ENCODE measurements at regions not wholly inside any gene's neighbourhood (a gene's known extent, or its start where the extent isn't known, plus 50 kb on each side); places are given as distances from the start of the nearest gene placed in this dataset.
A peak's percentile ranks its signal among the peaks of the same experiment; 100 is the strongest.
"Not testable (repeated sequence)": the region's sequence is repeated elsewhere in the genome, so short reads cannot be mapped to it uniquely, and the experiment has no call there.

DNA sequence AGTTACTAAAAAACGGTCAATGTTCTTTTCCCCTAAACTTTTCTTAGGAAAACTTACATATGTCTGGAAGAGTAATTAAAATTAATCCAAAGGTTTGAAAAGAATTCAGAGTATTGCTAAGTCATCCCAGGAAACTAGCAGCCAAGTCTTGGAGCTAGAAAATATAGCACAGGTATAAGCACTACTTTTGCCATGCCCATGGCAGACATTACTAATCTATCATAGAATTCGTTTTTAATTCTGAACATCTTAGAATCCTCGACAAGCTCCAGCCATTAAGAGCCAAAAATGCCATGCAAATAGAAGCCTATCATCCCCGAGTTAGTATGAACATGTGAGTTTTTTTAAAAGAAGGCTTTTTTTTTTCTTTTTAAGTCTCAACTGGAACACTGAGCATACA, 395.0 kb downstream of the ZEB2 start:
- no peak for DNase-seq (ENCODE audit: low spot score)

- DNase-seq (ENCODE audit: low spot score) = no peak
These were observed 399.4 kb downstream of the ZEB2 start for GRCh38 chr2:144120487-144120886.

- DNase-seq (ENCODE audit: low spot score) = no peak
These were observed 402.8 kb downstream of the ZEB2 start for GRCh38 chr2:144117086-144117485.

DNA sequence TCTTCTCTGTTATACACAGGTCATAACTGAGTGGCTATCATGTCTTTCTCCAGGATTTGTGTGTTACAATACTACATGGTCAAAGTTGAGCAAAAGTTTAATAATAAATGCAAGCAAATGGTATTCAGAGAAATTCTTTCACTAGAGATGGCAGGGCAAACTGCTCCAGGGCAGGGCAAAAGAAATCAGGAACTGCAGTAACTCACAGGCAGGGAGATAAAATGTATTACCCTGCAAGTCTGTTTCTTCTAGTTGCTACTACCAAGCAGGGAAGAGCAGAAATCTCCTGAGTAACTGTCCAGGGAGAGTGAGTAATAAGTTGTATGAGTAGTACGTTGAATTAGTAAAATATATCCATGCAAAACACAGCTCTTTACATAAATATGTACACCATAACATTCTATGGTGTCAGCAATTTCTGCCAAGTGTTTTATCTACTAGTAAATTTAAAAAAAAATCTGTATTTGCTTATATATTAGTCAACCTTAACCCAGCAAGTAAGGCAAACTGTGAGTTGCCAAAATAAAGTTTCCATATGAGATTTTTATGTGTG, 404.1 kb downstream of the ZEB2 start:
- no peak for DNase-seq (ENCODE audit: low spot score)

DNA sequence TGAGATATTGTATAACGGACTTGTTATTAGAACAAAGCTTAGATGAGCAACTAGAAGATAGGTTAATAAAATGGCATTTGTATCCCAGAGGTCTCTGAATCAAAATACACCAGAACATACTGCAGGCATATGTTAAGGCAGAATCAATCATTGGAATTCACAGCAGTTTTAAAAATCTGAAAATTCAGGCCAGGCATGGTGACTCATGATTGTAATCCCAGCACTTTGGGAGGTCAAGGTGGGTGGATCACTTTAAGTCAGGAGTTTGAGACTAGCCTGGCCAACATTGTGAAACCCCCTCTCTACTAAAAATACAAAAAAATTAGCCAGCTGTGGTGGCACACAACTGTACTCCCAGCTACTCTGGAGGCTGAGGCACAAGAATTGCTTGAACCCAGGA, 405.2 kb downstream of the ZEB2 start:
- DNase-seq (ENCODE audit: low spot score) = no peak

GRCh38 chr2:144111437-144111836, 408.5 kb downstream of the ZEB2 start:
- peak; percentile 64 for DNase-seq (ENCODE audit: low spot score)

DNA sequence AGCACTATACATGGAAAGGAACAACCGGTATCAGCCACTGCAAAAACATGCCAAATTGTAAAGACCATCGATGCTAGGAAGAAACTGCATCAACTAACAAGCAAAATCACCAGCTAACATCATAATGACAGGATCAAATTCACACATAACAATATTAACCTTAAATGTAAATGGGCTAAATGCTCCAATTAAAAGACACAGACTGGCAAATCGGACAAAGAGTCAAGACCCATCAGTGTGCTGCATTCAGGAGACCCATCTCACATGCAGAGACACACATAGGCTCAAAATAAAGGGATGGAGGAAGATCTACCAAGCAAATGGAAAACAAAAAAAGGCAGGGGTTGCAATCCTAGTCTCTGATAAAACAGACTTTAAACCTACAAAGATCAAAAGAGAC, 413.8 kb downstream of the ZEB2 start:
- DNase-seq (ENCODE audit: low spot score) = not testable (repeated sequence)

DNA sequence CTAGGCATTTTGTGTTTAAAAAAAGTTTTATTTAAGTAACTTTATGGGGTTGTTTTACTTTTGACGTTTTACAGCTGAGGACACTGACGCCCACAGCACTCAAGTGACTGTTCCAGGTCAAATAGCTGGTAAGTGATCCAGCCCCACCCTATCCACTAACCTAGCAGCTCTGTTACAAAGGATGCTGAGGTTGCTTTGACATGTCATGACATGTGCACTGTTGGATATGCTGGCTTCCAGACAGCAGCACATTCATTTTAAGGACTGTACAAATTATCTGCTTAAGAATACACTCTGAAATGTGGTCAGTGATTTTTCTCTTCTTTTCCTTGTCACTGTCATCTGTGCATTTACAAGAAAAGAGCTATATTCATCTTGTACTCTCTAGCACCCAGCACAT, 417.5 kb downstream of the ZEB2 start:
- no peak for DNase-seq (ENCODE audit: low spot score)

DNA sequence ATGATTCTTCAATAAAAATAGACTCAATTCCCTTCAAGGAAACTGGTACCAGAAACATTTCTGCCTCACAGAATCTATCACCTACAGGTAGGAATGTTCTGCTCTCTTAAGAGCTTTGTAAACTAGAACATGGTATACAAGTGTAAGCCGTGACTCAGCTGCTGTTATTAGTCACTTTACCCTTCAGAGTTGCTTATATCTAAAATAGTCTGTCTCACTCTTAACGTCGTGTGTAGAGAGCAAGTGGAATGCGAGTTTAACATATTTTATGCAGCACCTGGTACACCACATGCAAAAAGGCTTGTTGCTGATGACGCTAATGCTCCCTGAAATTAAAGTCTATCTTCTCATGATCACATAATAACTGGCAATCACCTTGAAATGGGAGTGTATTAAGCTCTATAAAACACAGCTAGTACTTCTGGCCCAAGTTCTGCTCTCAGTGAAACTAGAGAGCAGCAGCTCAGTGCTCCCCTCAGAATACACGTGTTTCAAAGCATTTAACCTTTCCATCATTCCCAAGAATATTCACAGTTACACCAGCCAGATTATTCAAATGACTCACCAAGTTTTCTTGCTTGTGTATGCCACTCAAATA, 420.0 kb downstream of the ZEB2 start:
- peak; percentile 55 for DNase-seq (ENCODE audit: low spot score)

GRCh38 chr2:144099340-144099739, 420.6 kb downstream of the ZEB2 start:
- no peak for DNase-seq (ENCODE audit: low spot score)

DNA sequence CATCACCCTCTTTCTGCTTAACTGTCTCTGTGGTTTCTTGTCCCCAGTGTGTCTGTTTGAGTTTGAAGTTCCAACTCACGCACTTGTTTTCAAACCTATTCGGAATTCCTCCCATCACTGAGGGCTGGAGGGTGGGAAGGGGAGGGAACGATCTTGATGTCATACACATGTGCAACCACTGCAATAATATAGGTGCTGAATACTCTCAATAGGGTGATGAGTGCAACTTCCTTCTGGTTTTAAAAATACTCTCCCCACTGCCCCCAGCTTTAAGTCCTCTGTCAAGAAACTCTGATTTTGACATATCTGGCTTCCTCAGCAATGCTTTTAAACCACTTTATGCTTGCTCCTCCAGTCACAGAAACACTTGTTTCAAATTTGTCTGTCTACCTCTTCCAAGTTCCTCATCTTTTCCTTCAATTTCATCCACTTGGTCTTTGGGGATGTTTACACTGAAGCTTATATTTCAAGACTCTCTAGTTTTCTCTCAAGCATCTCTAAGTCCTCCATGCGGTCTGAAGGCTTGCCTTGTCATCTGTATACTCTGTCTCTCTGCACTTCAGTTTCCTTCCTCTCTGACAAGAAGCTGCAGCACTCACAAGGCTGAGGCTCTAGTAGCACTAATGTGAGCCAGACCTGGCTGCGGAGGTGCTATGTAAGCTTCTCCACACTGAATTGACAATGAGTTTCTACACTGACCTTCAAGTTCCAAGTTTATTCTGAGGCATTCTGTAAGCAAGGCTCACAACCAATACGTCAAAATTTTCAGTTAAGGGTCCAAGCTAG, 422.3 kb downstream of the ZEB2 start:
- DNase-seq (ENCODE audit: low spot score) = no peak

DNA sequence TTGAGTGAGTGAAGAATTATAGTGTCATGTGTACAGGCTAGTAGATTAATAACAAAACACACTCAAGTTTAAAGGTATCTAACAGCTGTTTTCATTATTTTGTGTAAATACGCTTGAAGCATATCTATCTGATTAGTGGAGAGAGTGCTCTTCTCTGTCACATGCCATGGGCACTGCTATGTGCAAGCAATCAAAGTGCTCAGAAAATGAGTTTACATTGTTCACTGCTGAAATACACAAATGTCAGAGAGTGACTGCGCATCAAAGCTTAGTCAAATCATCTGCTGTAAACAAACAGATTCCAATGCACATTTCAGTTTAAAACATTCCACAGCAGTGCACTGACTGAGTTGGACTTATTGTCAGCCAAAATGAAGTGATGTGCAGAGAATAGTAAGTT, 423.4 kb downstream of the ZEB2 start:
- no peak for DNase-seq (ENCODE audit: low spot score)

DNA sequence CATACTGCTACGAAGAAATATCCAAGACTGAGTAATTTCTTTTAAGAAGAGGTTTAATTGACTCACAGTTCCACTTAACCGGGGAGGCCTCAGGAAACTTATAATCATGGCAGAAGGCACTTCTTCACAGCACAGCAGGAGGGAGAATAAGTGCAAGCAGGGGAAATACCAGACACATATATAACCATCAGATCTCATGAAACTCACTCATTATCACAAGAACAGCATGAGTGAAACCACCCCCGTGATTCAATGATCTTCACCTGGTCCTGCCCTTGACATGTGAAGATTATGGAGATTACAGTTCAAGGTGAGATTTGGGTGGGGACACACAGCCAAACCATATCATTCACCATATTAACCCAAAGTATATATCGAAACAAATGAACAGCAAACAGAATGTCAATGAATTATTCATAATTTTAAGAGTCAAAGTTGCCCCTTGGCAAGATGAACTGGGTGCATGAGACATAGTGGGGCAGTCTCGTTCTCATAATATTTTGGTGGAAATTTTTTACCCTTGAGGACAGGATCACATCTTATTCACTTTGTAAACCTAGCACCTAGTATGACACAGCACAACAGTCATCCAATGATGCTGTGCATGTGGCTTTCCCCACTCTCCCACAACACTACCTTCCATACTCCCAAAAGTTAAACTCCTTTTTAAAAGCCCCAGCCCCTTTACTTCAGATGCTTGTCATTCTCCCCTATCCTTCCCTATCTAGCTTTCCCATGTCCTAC, 425.3 kb downstream of the ZEB2 start:
- DNase-seq (ENCODE audit: low spot score) = no peak

DNA sequence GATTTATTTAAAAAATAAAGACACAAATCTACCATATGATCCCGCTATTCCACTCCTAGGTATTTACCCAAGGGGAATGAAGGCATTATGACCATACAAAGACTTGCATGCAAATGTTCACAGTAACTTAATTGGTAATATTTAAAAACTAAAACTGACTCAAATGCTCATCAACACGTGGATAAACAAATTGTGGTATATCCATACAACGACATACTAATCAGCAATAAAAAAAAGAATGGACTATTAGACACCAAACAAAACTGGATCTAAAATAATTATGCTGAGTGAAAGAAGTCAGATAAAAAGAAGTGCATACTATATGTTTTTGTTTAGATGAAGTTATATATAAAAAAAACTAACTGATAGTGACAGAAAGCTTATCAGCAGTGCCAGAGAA, 428.3 kb downstream of the ZEB2 start:
- DNase-seq (ENCODE audit: low spot score) = no peak

DNA sequence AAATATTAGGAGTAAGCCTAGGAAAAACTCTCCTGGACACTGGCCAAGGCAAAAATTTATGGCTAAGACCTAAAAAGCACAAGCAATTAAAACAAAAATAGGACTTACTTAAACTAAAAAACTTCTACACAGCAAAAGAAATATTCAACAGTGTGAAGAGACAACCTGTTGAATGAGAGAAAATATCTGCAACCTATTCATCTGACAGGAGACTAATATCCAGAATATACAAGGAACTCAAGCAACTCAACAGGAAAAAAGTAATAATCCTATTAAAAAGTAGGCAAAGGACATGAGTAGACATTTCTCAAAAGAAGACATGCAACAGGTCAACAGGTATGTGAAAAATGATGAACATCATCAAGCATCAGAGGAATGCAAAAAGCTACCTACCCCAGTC, 431.1 kb downstream of the ZEB2 start:
- no peak for DNase-seq (ENCODE audit: low spot score)

DNA sequence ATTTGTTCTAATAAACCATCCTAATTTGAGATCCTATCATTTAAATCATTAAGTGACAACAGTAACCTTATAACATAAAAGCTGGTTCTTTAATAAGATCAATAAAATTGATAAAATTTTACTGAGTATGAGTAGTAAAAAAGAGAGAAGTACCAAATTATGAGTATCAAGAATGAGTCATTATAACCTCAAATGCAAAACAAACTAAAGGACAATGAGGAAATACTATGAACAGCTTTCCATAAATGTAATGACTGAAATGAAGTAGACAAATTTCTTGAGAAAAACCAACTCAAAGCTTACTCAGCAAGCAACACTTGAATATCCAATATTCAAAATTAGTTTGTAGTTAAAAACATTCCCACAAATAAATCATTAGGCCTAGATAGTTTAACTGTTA, 433.0 kb downstream of the ZEB2 start:
- DNase-seq (ENCODE audit: low spot score) = no peak

DNA sequence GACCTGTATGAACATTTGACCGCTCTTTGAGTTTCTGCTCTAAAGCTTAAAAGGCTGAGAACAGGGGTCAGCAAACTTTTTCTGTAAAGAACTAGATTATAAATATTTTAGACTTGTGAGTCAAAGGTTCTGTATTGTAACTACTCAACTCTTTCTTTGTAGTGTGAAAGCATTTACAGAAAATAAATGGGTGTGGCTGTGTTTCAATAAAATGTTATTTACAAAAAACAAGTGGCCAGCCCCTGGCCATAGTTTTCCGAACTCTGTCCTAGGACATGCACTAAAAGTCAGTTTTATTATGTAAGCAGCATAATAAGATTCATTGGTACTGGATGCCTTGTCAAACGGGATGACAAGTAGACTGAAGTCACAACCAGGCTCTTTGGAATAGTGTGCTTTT, 434.9 kb downstream of the ZEB2 start:
- no peak for DNase-seq (ENCODE audit: low spot score)

DNA sequence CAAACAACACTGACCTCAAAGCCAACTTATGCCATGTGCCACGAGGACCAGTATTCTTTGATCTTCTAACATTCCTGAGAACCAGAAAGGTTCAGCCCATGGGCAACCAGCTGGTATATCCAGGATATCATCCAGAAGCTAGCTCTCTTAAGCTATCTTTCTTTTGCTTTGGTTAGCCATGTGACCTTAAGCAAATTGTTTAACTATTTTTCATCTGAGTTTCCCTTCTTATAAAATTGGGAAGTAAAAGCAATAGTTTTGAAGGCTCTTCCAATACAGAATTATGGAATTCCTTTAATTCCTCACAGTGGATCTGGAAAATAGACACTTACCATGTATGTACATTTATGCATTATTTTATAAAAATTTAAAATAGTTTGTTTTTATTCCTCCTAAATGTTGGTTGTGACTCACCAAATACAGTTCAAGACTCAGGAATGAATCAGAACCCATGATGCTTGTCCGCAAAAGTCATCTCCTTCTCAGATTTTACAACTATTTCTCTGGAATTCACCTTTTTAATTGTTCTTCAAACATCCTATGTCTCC, 435.7 kb downstream of the ZEB2 start:
- DNase-seq (ENCODE audit: low spot score) = peak; percentile 32

DNA sequence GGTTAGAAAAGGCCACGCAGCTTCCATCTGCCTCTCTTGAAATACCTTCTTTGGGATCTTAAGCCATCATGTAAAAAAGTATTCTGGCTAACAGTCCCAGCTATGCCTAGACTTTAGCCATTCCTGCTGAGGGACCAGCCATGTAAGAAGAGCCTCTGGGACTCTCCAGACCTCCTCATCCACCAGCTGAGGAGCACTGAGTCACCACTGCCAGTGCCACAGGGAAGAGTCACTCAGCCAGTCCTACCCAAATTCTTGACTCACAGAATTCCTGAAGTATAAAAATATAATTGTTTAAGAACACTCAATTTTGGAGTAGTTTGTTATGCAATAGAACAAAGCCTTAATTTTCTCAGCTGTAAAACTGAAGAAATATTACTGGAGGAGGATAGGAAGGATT, 436.7 kb downstream of the ZEB2 start:
- peak; percentile 65 for DNase-seq (ENCODE audit: low spot score)

DNA sequence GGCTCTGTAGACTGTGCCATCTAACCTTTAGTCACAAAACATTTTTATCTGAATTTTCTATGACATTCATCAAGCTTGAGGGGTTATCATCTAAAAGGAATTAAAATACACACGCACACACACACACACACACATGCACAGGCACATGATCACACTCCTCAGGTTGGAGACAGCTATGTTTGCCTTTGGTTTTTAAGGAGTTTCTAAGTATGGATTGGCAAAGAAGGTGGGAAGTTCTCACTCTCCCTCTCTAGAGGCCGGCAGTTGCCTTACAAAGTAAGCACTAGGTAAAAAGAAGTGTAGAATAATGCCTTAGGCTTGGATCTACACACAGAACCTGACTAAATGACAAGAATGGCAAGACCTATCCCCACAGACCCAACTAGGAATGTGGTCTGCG, 437.1 kb downstream of the ZEB2 start:
- DNase-seq (ENCODE audit: low spot score) = no peak

- no peak for DNase-seq (ENCODE audit: low spot score)
These were observed 437.6 kb downstream of the ZEB2 start for GRCh38 chr2:144082327-144082726.

DNA sequence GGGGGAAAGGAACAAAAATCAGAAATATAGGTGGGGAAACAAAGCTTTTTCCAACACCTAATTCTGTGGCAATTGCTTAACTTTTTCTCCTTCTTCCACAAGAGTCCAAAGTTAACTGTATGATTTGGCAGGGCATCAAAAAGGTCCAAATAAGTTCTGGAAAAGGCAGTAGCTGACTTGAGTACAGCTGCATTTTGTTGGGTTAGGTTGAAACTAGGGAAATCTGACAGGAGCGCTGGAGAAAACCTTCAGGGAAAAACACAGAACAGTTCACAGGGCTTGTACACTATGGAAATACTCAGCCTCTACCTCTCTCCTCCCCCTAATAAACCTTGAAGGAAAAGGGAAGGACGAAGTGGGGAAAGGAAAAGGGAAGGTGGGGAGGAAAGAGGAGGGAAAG, 438.6 kb downstream of the ZEB2 start:
- no peak for DNase-seq (ENCODE audit: low spot score)

DNA sequence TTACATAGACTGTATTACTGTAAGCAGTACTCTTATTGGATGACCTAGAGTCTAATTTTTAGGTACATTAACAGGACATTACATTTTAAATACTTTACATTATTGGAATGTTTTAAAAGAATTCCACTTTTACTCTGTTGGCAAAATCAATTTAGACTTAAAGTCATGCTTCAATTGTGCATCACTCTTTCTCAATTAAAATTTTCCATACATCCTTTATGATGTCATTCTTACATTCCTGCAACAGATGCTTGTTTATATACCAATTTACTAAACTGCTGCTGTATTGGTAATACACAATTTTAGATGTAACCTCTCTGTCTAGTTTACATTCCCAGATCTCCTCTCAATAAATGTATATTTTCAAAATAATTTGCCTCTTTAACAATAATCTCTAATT, 440.1 kb downstream of the ZEB2 start:
- no peak for DNase-seq (ENCODE audit: low spot score)

Measured in hepatic stellate cell (primary cell).